Erythroblast (primary cell): ENCODE measurements at regions not wholly inside any gene's neighbourhood (a gene's known extent, or its start where the extent isn't known, plus 50 kb on each side); places are given as distances from the start of the nearest gene placed in this dataset.

Experiments
- GATA1 ChIP-seq: IDR thresholded peaks from 2 replicates; pipeline ENCODE4 v1.6.1; 2011; ENCODE audit warnings: low read depth, mild to moderate bottlenecking, control low read depth, low read length, moderate library complexity
- POLR2A ChIP-seq: IDR thresholded peaks from 2 replicates; pipeline ENCODE4 v1.6.1; 2011; ENCODE audit warnings: mild to moderate bottlenecking, low read length

GRCh38 chr9:95732802-95733688, 142.4 kb upstream of the ERCC6L2 start:
- no peak for TF ChIP-seq POLR2A
- TF ChIP-seq GATA1, result no peak
